Keratinocyte (primary cell): ENCODE measurements at regions not wholly inside any gene's neighbourhood (a gene's known extent, or its start where the extent isn't known, plus 50 kb on each side); places are given as distances from the start of the nearest gene placed in this dataset.

Experiments used
- DNase-seq: peaks from one replicate; pipeline ENCODE4 v3.0.0-alpha.2; 2011; ENCODE audit warnings: low read depth, missing footprints, low spot score
- FAIRE-seq: peaks from 2 replicates; lab custom pipeline; 2011; peaks lifted over from hg19 to GRCh38; lab: Jason Lieb, UNC
- H2AFZ ChIP-seq: 2 replicates; pipeline ENCODE4 v1.6.0; 2012; ENCODE audit warnings: low read length, control low read depth, inconsistent platforms; ENCODE audit not compliant: control insufficient read depth
- H3K27ac ChIP-seq: 2 replicates; pipeline ENCODE4 v1.5.1; 2011; ENCODE audit warnings: low read length; ENCODE audit not compliant: control insufficient read depth, insufficient read depth
- H3K27me3 ChIP-seq: 3 replicates; pipeline ENCODE4 v1.6.0; 2011; ENCODE audit warnings: low read length; ENCODE audit not compliant: control insufficient read depth, insufficient read depth; ENCODE audit errors: extremely low read depth
- H3K36me3 ChIP-seq, 2 experiments: 2 replicates in 1 of 2; 3 replicates in 1 of 2; pipeline ENCODE4 v1.5.1; 2011; ENCODE audit warnings: low read length in 2 of 2, mild to moderate bottlenecking in 1 of 2; ENCODE audit not compliant: control insufficient read depth in 2 of 2, insufficient read depth in 2 of 2; ENCODE audit errors: extremely low read depth in 1 of 2
- H3K4me1 ChIP-seq: 3 replicates; pipeline ENCODE4 v1.5.1; 2011; ENCODE audit warnings: low read length; ENCODE audit not compliant: control insufficient read depth, insufficient read depth; ENCODE audit errors: extremely low read depth
- H3K4me2 ChIP-seq: 3 replicates; pipeline ENCODE4 v1.6.0; 2011; ENCODE audit warnings: low read depth, low read length; ENCODE audit not compliant: control insufficient read depth, insufficient read depth; ENCODE audit errors: extremely low read depth
- H3K4me3 ChIP-seq, 3 experiments: fragments of 200-600 bp in 1 of 3; sonication (generic) in 1 of 3; 2 replicates in 2 of 3; 3 replicates in 1 of 3; pipeline ENCODE4 v1.5.1; 2011 to 2016; ENCODE audit warnings: low read length in 3 of 3, mild to moderate bottlenecking in 3 of 3, control low read depth in 2 of 3, inconsistent platforms in 1 of 3, low read depth in 1 of 3, mixed read lengths in 1 of 3, mixed run types in 1 of 3, moderate library complexity in 1 of 3; ENCODE audit not compliant: control insufficient read depth in 2 of 3, insufficient read depth in 2 of 3; ENCODE audit errors: extremely low read depth in 1 of 3
- H3K79me2 ChIP-seq: 2 replicates; pipeline ENCODE4 v1.6.0; 2012; ENCODE audit warnings: low read length; ENCODE audit not compliant: control insufficient read depth, insufficient read depth
- H3K9ac ChIP-seq: 3 replicates; pipeline ENCODE4 v1.6.0; 2011; ENCODE audit warnings: low read length; ENCODE audit not compliant: control insufficient read depth, insufficient read depth; ENCODE audit errors: extremely low read depth
- H3K9me1 ChIP-seq: 3 replicates; pipeline ENCODE4 v1.6.0; 2011; ENCODE audit warnings: low read length; ENCODE audit not compliant: control insufficient read depth, insufficient read depth; ENCODE audit errors: extremely low read depth
- H3K9me3 ChIP-seq: 2 replicates; pipeline ENCODE4 v1.5.1; 2012; ENCODE audit warnings: low read depth, low read length; ENCODE audit not compliant: control insufficient read depth
- H4K20me1 ChIP-seq: 3 replicates; pipeline ENCODE4 v1.6.0; 2011; ENCODE audit warnings: low read length; ENCODE audit not compliant: control insufficient read depth, insufficient read depth; ENCODE audit errors: extremely low read depth
- CTCF ChIP-seq, 3 experiments: IDR thresholded peaks in 1 of 3; conservative IDR thresholded peaks in 1 of 3; optimal IDR thresholded peaks in 1 of 3; 2 replicates in 2 of 3; 3 replicates in 1 of 3; pipeline versions ENCODE3 to v1.5.1; 2011; ENCODE audit warnings: low read length in 3 of 3, mild to moderate bottlenecking in 3 of 3, moderate library complexity in 2 of 3, control low read depth in 1 of 3, inconsistent platforms in 1 of 3; ENCODE audit not compliant: insufficient read depth in 2 of 3; ENCODE audit errors: extremely low read depth in 1 of 3
- EZH2 ChIP-seq: IDR thresholded peaks from one replicate; pipeline ENCODE4 v1.6.1; 2012; ENCODE audit warnings: inconsistent platforms, mild to moderate bottlenecking, low read length, moderate library complexity
- dilution Hi-C: fragments of 300-500 bp; cut with MboI; formaldehyde crosslinking; loops from one replicate; pipeline ENCODE4 v1.7.0; 2020; ENCODE audit warnings: low sequenced_read_pairs; ENCODE audit not compliant: extremely low pct_ligation_motif_present

- dilution Hi-C loops = no loop called here
- no peaks in the 10 kb centered on the region for H3K9me1 ChIP-seq
- H3K4me2 ChIP-seq = no peak overlapping the region
- no peaks in the 10 kb centered on the region for H3K36me3 ChIP-seq
- no peak overlapping the region for H3K4me3 ChIP-seq
- no peaks in the 10 kb centered on the region for H3K9me3 ChIP-seq
- DNase-seq (no peak), FAIRE-seq (no peak)
- H4K20me1 ChIP-seq = no peaks in the 10 kb centered on the region
- H2AFZ ChIP-seq = no peak overlapping the region
- no peaks in the 10 kb centered on the region for H3K4me1 ChIP-seq
- H3K27me3 ChIP-seq = no peaks in the 10 kb centered on the region
- no peak overlapping the region for H3K9ac ChIP-seq
- H3K27ac ChIP-seq = no peak overlapping the region
- TF ChIP-seq CTCF (optimal IDR thresholded peaks at IDR 0.05 in 1 of 3, IDR thresholded peaks at IDR 0.05 in 1 of 3, conservative IDR thresholded peaks at IDR 0.05 in 1 of 3; ENCODE audit: extremely low read depth in 1 of 3, insufficient read depth in 2 of 3, low read length in 3 of 3) (no peak), EZH2 (no peak)
- no peaks in the 10 kb centered on the region for H3K79me2 ChIP-seq
Measured at GRCh38 chr4:61027939-61028338, 172.2 kb upstream of the ADGRL3 start.

- no peaks in the 10 kb centered on the region for H3K27me3 ChIP-seq
- no peak overlapping the region for H3K4me2 ChIP-seq
- FAIRE-seq (no peak), DNase-seq (no peak)
- no peak overlapping the region for H2AFZ ChIP-seq
- no peaks in the 10 kb centered on the region for H4K20me1 ChIP-seq
- no peaks in the 10 kb centered on the region for H3K4me1 ChIP-seq
- no peak overlapping the region for H3K4me3 ChIP-seq
- H3K9me3 ChIP-seq = no peaks in the 10 kb centered on the region
- no peak overlapping the region for H3K9ac ChIP-seq
- dilution Hi-C loops = no loop called here
- no peaks in the 10 kb centered on the region for H3K36me3 ChIP-seq
- no peak for TF ChIP-seq EZH2
- no peaks in the 10 kb centered on the region for H3K79me2 ChIP-seq
- H3K9me1 ChIP-seq = no peaks in the 10 kb centered on the region
- H3K27ac ChIP-seq = no peak overlapping the region
Measured at GRCh38 chr4:61036071-61036684, 163.9 kb upstream of the ADGRL3 start.

- no peak for TF ChIP-seq EZH2
- no peak for TF ChIP-seq CTCF (optimal IDR thresholded peaks at IDR 0.05 in 1 of 3, IDR thresholded peaks at IDR 0.05 in 1 of 3, conservative IDR thresholded peaks at IDR 0.05 in 1 of 3; ENCODE audit: extremely low read depth in 1 of 3, insufficient read depth in 2 of 3, low read length in 3 of 3)
- Histone ChIP-seq H3K9me1 (no peaks in the 10 kb centered on the region), H3K4me3 (no peak overlapping the region), H3K36me3 (no peaks in the 10 kb centered on the region), H3K4me2 (no peak overlapping the region), H3K4me1 (no peaks in the 10 kb centered on the region), H4K20me1 (no peaks in the 10 kb centered on the region), H3K9me3 (no peaks in the 10 kb centered on the region), H2AFZ (no peak overlapping the region), H3K79me2 (no peaks in the 10 kb centered on the region), H3K9ac (no peak overlapping the region), H3K27me3 (no peaks in the 10 kb centered on the region), H3K27ac (no peak overlapping the region)
- DNase-seq = no peak
- dilution Hi-C loops = no loop called here
- FAIRE-seq = no peak
Measured at GRCh38 chr4:61041527-61041926, 158.6 kb upstream of the ADGRL3 start.
